Vagina (tissue), 2 donors: ENCODE measurements at regions not wholly inside any gene's neighbourhood (a gene's known extent, or its start where the extent isn't known, plus 50 kb on each side); places are given as distances from the start of the nearest gene placed in this dataset.

ENCODE experiments used
- DNase-seq, 2 donors: peaks; one replicate each; pipeline ENCODE4 v3.0.0-alpha.2; 2017; ENCODE audit errors: extremely low spot score in 2 of 2
- H3K27ac ChIP-seq: fragments of 200-600 bp; sonication (generic); one replicate; pipeline ENCODE4 v1.5.1; 2019
- H3K27me3 ChIP-seq: fragments of 200-600 bp; sonication (generic); one replicate; pipeline ENCODE4 v1.5.1; 2019
- H3K36me3 ChIP-seq, 2 donors: fragments of 200-600 bp; sonication (generic); one replicate each; pipeline ENCODE4 v1.5.1; 2017 to 2019
- H3K4me1 ChIP-seq: fragments of 200-600 bp; sonication (generic); one replicate; pipeline ENCODE4 v1.5.1; 2019
- H3K4me3 ChIP-seq, 2 donors: fragments of 200-600 bp; sonication (generic); 1 replicate in 1 of 2; 2 replicates in 1 of 2; pipeline ENCODE4 v1.5.1; 2016 to 2019
- H3K9me3 ChIP-seq: fragments of 200-600 bp; sonication (generic); one replicate; pipeline ENCODE4 v1.5.1; 2019
- POLR2A ChIP-seq, 2 donors: fragments of 450-650 bp; IDR thresholded peaks; one replicate each; pipeline ENCODE4 v1.6.1; 2017; ENCODE audit warnings: antibody characterized with exemption in 2 of 2, mild to moderate bottlenecking in 2 of 2, moderate library complexity in 2 of 2
- POLR2AphosphoS5 ChIP-seq, 2 donors: sonication (generic); formaldehyde crosslinking; IDR thresholded peaks; one replicate each; pipeline ENCODE4 v1.9.0; 2017; ENCODE audit warnings: antibody characterized with exemption in 2 of 2, mild to moderate bottlenecking in 2 of 2, low read depth in 1 of 2; ENCODE audit not compliant: insufficient read depth in 1 of 2
- intact Hi-C: fragments of 100-400 bp; cut with DNase I; formaldehyde crosslinking; loops from one replicate; pipeline ENCODE4 v1.15.1; 2023
- TF ChIP-seq, protein P1 (sequence below), 3 experiments: fragments of 450-650 bp in 2 of 3; fragments of 200-600 bp in 1 of 3; sonication (generic) in 1 of 3; IDR thresholded peaks; one replicate each; pipeline ENCODE4 v1.5.1; 2017 to 2019; ENCODE audit warnings: antibody characterized with exemption in 3 of 3, mild to moderate bottlenecking in 2 of 3, moderate library complexity in 2 of 3

DNA sequence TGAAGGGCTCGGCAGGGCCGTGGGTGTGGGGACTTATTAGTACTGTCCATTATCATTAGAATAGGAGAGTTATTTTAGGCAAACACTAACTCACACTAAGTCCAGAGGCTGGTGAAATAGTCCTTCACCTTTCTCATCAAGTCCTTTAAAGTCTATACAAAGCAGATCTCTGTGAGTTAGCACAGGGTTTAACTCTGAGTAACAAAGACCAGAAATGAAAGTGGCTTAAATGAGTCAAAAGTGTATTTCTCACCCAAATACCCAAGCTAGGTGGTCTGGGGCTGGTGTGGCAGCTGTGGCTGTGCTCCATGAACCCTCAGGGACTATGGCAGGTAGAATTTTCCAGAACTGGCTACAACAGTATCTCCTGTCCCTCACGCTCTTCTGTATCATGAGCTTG is 263.2 kb downstream of the BCOR start:
- TF ChIP-seq POLR2AphosphoS5 (IDR thresholded peaks at IDR 0.05; ENCODE audit: insufficient read depth in 1 of 2, low read depth in 1 of 2) (no peak), POLR2A (IDR thresholded peaks at IDR 0.05) (no peak)
- TF ChIP-seq, protein P1, sequence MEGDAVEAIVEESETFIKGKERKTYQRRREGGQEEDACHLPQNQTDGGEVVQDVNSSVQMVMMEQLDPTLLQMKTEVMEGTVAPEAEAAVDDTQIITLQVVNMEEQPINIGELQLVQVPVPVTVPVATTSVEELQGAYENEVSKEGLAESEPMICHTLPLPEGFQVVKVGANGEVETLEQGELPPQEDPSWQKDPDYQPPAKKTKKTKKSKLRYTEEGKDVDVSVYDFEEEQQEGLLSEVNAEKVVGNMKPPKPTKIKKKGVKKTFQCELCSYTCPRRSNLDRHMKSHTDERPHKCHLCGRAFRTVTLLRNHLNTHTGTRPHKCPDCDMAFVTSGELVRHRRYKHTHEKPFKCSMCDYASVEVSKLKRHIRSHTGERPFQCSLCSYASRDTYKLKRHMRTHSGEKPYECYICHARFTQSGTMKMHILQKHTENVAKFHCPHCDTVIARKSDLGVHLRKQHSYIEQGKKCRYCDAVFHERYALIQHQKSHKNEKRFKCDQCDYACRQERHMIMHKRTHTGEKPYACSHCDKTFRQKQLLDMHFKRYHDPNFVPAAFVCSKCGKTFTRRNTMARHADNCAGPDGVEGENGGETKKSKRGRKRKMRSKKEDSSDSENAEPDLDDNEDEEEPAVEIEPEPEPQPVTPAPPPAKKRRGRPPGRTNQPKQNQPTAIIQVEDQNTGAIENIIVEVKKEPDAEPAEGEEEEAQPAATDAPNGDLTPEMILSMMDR (IDR thresholded peaks at IDR 0.05): no peak
- Histone ChIP-seq H3K9me3 (no peaks in the 10 kb centered on the region), H3K27ac (no peak overlapping the region), H3K36me3 (no peaks in the 10 kb centered on the region), H3K4me1 (no peaks in the 10 kb centered on the region), H3K4me3 (no peak overlapping the region), H3K27me3 (no peaks in the 10 kb centered on the region)
- intact Hi-C loops: no loop called here
- DNase-seq: no peak

DNA sequence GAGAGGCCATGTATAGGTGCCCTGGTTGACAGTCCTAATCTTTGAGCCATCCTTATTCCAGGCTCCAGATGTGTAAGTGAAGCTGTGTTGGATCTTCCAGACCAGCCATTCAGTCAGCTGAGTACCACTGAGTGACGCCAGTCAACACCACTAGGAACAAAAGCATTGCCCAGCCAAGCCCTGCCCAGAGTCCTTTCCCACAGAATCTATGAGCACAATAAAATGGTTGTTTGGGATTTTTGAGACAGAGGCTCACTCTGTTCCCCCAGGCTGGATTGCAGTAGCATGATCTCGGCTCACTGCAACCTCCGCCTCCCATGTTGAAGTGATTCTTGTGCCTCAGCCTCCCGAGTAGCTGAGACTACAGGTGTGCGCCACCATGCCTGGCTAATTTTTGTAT is 262.5 kb downstream of the BCOR start:
- Histone ChIP-seq H3K36me3 (no peaks in the 10 kb centered on the region), H3K9me3 (no peaks in the 10 kb centered on the region), H3K4me1 (no peaks in the 10 kb centered on the region), H3K27me3 (no peaks in the 10 kb centered on the region), H3K27ac (no peak overlapping the region), H3K4me3 (no peak overlapping the region)
- intact Hi-C loops: no loop called here
- DNase-seq: no peak
- TF ChIP-seq, protein P1 (IDR thresholded peaks at IDR 0.05): no peak
- TF ChIP-seq POLR2AphosphoS5 (IDR thresholded peaks at IDR 0.05; ENCODE audit: insufficient read depth in 1 of 2, low read depth in 1 of 2) (no peak), POLR2A (IDR thresholded peaks at IDR 0.05) (no peak)

- no peak for TF ChIP-seq POLR2A (IDR thresholded peaks at IDR 0.05)
- no peak for TF ChIP-seq POLR2AphosphoS5 (IDR thresholded peaks at IDR 0.05; ENCODE audit: insufficient read depth in 1 of 2, low read depth in 1 of 2)
- TF ChIP-seq, protein P1 (IDR thresholded peaks at IDR 0.05): no peak
- no peak for DNase-seq
- H3K36me3 ChIP-seq: no peaks in the 10 kb centered on the region
Observed at GRCh38 chrX:39835776-39836175, 262.0 kb downstream of the BCOR start.

DNA sequence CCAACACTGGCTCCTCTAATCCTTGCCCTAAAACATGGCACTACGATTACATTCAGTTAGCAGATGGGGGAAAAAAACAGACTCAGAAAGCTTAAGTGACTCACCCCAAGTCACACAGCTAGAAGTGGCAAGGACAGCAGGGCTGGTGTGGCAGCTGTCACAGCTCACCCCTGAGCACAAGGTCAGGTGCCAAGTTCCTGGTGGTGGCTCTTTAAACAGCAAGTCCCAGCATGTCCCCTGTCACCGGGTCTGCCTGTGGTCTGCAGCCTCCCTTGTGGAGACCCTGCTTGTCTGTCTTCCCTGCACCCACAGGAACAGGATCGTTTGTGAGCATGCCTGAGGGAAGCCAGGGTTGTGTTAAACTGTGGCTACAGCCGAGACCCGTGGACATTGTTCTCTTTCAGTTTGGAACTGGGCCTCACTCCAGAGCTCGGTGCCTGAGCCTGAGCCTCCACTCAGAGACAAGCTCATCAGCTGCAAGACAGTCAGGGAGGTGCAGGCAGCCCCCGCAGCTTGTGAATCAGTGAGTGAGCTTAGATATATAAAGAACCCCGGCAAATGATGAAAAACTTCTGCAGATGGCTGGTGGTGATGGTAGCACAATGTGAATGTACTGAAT is 260.8 kb downstream of the BCOR start:
- Histone ChIP-seq H3K27ac (no peak overlapping the region), H3K36me3 (no peaks in the 10 kb centered on the region), H3K4me1 (no peaks in the 10 kb centered on the region), H3K9me3 (no peaks in the 10 kb centered on the region), H3K27me3 (no peaks in the 10 kb centered on the region), H3K4me3 (no peak overlapping the region)
- TF ChIP-seq, protein P1 (IDR thresholded peaks at IDR 0.05): no peak
- TF ChIP-seq POLR2AphosphoS5 (IDR thresholded peaks at IDR 0.05; ENCODE audit: insufficient read depth in 1 of 2, low read depth in 1 of 2) (no peak), POLR2A (IDR thresholded peaks at IDR 0.05) (no peak)
- intact Hi-C loops: no loop called here
- DNase-seq: no peak

More at GRCh38 chrX:39835776-39836175, 262.0 kb downstream of the BCOR start:
- Histone ChIP-seq H3K4me3 (no peak overlapping the region), H3K9me3 (no peaks in the 10 kb centered on the region), H3K27me3 (no peaks in the 10 kb centered on the region), H3K27ac (no peak overlapping the region), H3K4me1 (no peaks in the 10 kb centered on the region)
- intact Hi-C loops: no loop called here

- no peak for DNase-seq
- no peaks in the 10 kb centered on the region for H3K9me3 ChIP-seq
Observed at GRCh38 chrX:39837688-39838087, 260.1 kb downstream of the BCOR start.

More at GRCh38 chrX:39837688-39838087, 260.1 kb downstream of the BCOR start:
- no peak overlapping the region for H3K27ac ChIP-seq
- no peaks in the 10 kb centered on the region for H3K4me1 ChIP-seq
- no peak overlapping the region for H3K4me3 ChIP-seq
- intact Hi-C loops: no loop called here
- H3K36me3 ChIP-seq: no peaks in the 10 kb centered on the region
- TF ChIP-seq, protein P1 (IDR thresholded peaks at IDR 0.05): no peak
- no peak for TF ChIP-seq POLR2AphosphoS5 (IDR thresholded peaks at IDR 0.05; ENCODE audit: insufficient read depth in 1 of 2, low read depth in 1 of 2)
- no peak for TF ChIP-seq POLR2A (IDR thresholded peaks at IDR 0.05)
- H3K27me3 ChIP-seq: no peaks in the 10 kb centered on the region
